ENCODE measurements at regions not wholly inside any gene's neighbourhood (a gene's known extent, or its start where the extent isn't known, plus 50 kb on each side); places are given as distances from the start of the nearest gene placed in this dataset.

- Histone ChIP-seq H3K4me3 (ENCODE audit: low read depth in 1 of 3, low read length in 3 of 3) (no peak overlapping the region), H3K27ac (ENCODE audit: low read depth in 1 of 2, low read length in 2 of 2) (no peak overlapping the region), H3K9me3 (ENCODE audit: control insufficient read depth in 4 of 4, low read length in 3 of 4) (no peaks in the 10 kb centered on the region), H3K27me3 (ENCODE audit: control insufficient read depth in 4 of 4, insufficient read depth in 4 of 4, low read length in 3 of 4) (no peaks in the 10 kb centered on the region), H3K9ac (ENCODE audit: low read depth in 1 of 2, low read length in 2 of 2) (no peak overlapping the region), H3K4me1 (ENCODE audit: control insufficient read depth in 4 of 4, insufficient read depth in 4 of 4, low read length in 3 of 4) (peaks cover 0 to 8% (median 0%) of the 10 kb centered on the region in 4 donors), H3K36me3 (ENCODE audit: control insufficient read depth in 4 of 4, insufficient read depth in 3 of 4, low read depth in 1 of 4, low read length in 3 of 4) (no peaks in the 10 kb centered on the region)
- 91% methylated on average over 8 of the region's 8 CpGs for WGBS
- TF ChIP-seq RXRA (IDR thresholded peaks at IDR 0.05) (no peak), FOXA2 (IDR thresholded peaks at IDR 0.05) (no peak), NR2F2 (IDR thresholded peaks at IDR 0.05) (no peak), CTCF (IDR thresholded peaks at IDR 0.05; ENCODE audit: low read depth, low read length, missing input control) (no peak), REST (IDR thresholded peaks at IDR 0.05) (no peak), FOXA1 (IDR thresholded peaks at IDR 0.05) (no peak), HNF4G (IDR thresholded peaks at IDR 0.05) (no peak), SP1 (IDR thresholded peaks at IDR 0.05) (no peak), TAF1 (conservative IDR thresholded peaks at IDR 0.05) (no peak)
- no peak for DNase-seq (ENCODE audit: low spot score)
Observed at GRCh38 chr1:109828756-109829505, 65.2 kb upstream of the EPS8L3 start.

GRCh38 chr1:109827986-109828385 lies 64.3 kb upstream of the EPS8L3 start:
- Histone ChIP-seq H3K4me3 (ENCODE audit: low read depth in 1 of 3, low read length in 3 of 3) (no peak overlapping the region), H3K27me3 (ENCODE audit: control insufficient read depth in 4 of 4, insufficient read depth in 4 of 4, low read length in 3 of 4) (no peaks in the 10 kb centered on the region), H3K9me3 (ENCODE audit: control insufficient read depth in 4 of 4, low read length in 3 of 4) (no peaks in the 10 kb centered on the region), H3K36me3 (ENCODE audit: control insufficient read depth in 4 of 4, insufficient read depth in 3 of 4, low read depth in 1 of 4, low read length in 3 of 4) (no peaks in the 10 kb centered on the region), H3K27ac (ENCODE audit: low read depth in 1 of 2, low read length in 2 of 2) (no peak overlapping the region), H3K4me1 (ENCODE audit: control insufficient read depth in 4 of 4, insufficient read depth in 4 of 4, low read length in 3 of 4) (peaks cover 0 to 11% (median 1%) of the 10 kb centered on the region in 4 donors), H3K9ac (ENCODE audit: low read depth in 1 of 2, low read length in 2 of 2) (no peak overlapping the region)
- no peak for DNase-seq (ENCODE audit: low spot score)
- WGBS = 80% methylated on average over 7 of the region's 7 CpGs
- TF ChIP-seq FOXA2 (IDR thresholded peaks at IDR 0.05) (no peak), ZBTB33 (IDR thresholded peaks at IDR 0.05) (no peak), FOXA1 (IDR thresholded peaks at IDR 0.05) (no peak), SP1 (IDR thresholded peaks at IDR 0.05) (no peak), TAF1 (conservative IDR thresholded peaks at IDR 0.05) (no peak), HNF4G (IDR thresholded peaks at IDR 0.05) (no peak), RAD21 (IDR thresholded peaks at IDR 0.05) (no peak), REST (IDR thresholded peaks at IDR 0.05) (no peak), EGR1 (IDR thresholded peaks at IDR 0.05; ENCODE audit: low read depth in 2 of 2) (no peak), NR2F2 (IDR thresholded peaks at IDR 0.05) (no peak)

Data from liver (tissue), 8 donors.